ENCODE measurements at regions not wholly inside any gene's neighbourhood (a gene's known extent, or its start where the extent isn't known, plus 50 kb on each side); places are given as distances from the start of the nearest gene placed in this dataset.

- no peak for TF ChIP-seq ZNF274 (IDR thresholded peaks at IDR 0.05; ENCODE audit: low read depth, low read length)
- no peak for TF ChIP-seq SUZ12 (IDR thresholded peaks at IDR 0.05; ENCODE audit: extremely low read depth, insufficient read depth, insufficient read length)
Measured at GRCh38 chr4:181650033-181650825, 593.0 kb upstream of the TENM3 start.

All from NT2/D1 (cell line).